Right lobe of liver (tissue), 4 donors: ENCODE measurements at regions not wholly inside any gene's neighbourhood (a gene's known extent, or its start where the extent isn't known, plus 50 kb on each side); places are given as distances from the start of the nearest gene placed in this dataset.

Source experiments
- POLR2A ChIP-seq: fragments of 450-650 bp; IDR thresholded peaks from one replicate; pipeline ENCODE4 v1.6.1; 2017; ENCODE audit warnings: antibody characterized with exemption, mild to moderate bottlenecking
- TF ChIP-seq, protein P1 (sequence below), 4 donors: fragments of 200-600 bp in 3 of 4; fragments of 450-650 bp in 1 of 4; IDR thresholded peaks; one replicate each; pipeline versions ENCODE4 v1.5.1 to v1.8.0; 2016 to 2022; ENCODE audit warnings: antibody characterized with exemption in 4 of 4, mild to moderate bottlenecking in 2 of 4
- donor health status: DM: no; HTN: no; CAD: no.
- donor health status: DM: no; HTN: no; CAD: no.
- donor health status: DM: no; HTN: yes; CAD: no.

DNA sequence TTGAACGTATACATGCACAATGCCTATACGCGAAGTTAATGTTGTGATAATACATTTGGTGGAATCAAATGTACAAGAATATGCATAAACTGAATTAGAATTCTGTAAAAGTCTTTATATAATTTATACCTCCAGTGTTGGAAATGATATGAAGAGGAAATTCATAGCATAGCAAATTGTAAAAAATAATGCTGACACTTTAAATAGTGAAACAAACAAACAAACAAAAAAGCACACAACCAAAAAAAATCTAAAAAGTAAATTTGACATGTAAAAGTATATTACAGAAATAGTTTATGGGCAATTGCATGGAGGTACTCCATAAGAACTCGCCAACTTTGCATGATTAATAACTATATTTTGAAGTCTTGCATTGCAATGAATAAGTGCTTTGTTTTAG lies 780.9 kb downstream of the TBC1D32 start:
- TF ChIP-seq, protein P1, sequence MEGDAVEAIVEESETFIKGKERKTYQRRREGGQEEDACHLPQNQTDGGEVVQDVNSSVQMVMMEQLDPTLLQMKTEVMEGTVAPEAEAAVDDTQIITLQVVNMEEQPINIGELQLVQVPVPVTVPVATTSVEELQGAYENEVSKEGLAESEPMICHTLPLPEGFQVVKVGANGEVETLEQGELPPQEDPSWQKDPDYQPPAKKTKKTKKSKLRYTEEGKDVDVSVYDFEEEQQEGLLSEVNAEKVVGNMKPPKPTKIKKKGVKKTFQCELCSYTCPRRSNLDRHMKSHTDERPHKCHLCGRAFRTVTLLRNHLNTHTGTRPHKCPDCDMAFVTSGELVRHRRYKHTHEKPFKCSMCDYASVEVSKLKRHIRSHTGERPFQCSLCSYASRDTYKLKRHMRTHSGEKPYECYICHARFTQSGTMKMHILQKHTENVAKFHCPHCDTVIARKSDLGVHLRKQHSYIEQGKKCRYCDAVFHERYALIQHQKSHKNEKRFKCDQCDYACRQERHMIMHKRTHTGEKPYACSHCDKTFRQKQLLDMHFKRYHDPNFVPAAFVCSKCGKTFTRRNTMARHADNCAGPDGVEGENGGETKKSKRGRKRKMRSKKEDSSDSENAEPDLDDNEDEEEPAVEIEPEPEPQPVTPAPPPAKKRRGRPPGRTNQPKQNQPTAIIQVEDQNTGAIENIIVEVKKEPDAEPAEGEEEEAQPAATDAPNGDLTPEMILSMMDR (IDR thresholded peaks at IDR 0.05): no peak
- no peak for TF ChIP-seq POLR2A
